ENCODE measurements at regions not wholly inside any gene's neighbourhood (a gene's known extent, or its start where the extent isn't known, plus 50 kb on each side); places are given as distances from the start of the nearest gene placed in this dataset.

DNA sequence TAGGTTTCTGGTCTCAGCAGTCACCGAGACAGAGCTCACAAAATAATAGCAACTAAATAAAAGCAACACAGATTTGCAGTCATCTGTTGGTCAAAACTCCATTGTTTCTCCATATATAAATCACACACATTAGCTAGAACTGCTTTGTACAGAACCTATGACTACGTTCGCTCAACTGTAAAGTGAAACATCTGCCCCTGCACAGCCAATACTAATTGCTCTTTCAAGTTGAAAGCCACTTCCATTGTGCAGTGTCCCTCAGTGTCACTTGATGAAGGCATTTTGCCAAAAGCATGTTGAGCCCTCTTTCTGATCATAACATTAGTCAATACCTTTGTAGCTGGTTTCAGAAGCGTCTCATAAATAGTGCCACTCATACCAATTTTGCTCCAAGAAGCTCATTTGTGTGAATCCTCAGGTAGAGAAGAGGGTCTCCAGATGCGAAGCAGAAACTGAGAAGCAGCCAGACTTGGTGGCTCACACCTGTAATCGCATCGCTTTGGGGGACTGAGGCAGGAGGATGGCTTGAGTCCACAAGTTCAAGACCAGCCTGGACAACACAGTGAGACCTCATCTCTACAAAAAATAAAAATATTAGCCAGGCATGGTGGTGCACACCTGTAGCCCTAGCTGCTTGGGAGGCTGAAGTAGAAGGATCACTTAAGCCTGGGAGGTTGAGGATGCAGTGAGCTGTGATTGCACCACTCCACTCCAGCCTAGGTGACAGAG, 68.9 kb downstream of the PERP start:
- Mint-ChIP-seq H3K4me3 (no peak overlapping the region), H3K9me3 (no peaks in the 10 kb centered on the region), H3K27me3 (peaks cover 9% of the 10 kb centered on the region), H3K36me3 (ENCODE audit: low read depth) (no peaks in the 10 kb centered on the region), H3K4me1 (no peaks in the 10 kb centered on the region), H3K27ac (no peak overlapping the region)
- POLR2A ChIA-PET, result no interaction called here
- CTCF ChIA-PET, result interaction anchor here (1.0 kb wide), 1 partner anchor 32 kb away, joined by 3 read pairs; no protein-coding TSS in a partner anchor
- DNase-seq, result no peak

Measured in activated CD4-positive, alpha-beta T cell treated with anti-CD3 and anti-CD28 coated beads, Interleukin-2, amount 10 ng/mL, durations not matched to agents 7 days and 5 days (primary cell).